ENCODE measurements at regions not wholly inside any gene's neighbourhood (a gene's known extent, or its start where the extent isn't known, plus 50 kb on each side); places are given as distances from the start of the nearest gene placed in this dataset.

DNA sequence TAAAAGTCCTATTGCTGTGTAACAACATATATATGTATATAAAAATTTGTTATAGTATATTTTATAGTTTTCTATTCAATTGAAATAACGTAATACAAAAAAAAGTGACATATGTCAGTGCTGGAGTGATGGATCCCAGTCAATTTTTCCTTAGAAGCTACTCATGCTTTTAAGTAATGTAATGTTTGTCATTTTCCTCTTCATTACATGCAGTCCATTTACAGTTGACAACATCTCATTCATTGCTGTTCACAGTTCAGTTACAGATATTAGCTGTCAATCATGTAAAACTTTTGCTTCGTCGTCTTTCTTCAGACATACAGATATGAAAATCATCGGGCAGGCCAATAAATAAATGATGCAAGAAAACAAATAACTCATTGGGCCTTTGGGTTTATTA is 525.1 kb upstream of the PRR20A start:
- TF ChIP-seq, protein P1, sequence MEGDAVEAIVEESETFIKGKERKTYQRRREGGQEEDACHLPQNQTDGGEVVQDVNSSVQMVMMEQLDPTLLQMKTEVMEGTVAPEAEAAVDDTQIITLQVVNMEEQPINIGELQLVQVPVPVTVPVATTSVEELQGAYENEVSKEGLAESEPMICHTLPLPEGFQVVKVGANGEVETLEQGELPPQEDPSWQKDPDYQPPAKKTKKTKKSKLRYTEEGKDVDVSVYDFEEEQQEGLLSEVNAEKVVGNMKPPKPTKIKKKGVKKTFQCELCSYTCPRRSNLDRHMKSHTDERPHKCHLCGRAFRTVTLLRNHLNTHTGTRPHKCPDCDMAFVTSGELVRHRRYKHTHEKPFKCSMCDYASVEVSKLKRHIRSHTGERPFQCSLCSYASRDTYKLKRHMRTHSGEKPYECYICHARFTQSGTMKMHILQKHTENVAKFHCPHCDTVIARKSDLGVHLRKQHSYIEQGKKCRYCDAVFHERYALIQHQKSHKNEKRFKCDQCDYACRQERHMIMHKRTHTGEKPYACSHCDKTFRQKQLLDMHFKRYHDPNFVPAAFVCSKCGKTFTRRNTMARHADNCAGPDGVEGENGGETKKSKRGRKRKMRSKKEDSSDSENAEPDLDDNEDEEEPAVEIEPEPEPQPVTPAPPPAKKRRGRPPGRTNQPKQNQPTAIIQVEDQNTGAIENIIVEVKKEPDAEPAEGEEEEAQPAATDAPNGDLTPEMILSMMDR (IDR thresholded peaks at IDR 0.05), result no peak
- TF ChIP-seq FOXK1 (CRISPR knock-in tag; IDR thresholded peaks at IDR 0.05) (no peak), IRF2 (CRISPR knock-in tag; IDR thresholded peaks at IDR 0.05; ENCODE audit: borderline replicate concordance, low read depth) (no peak), ZNF232 (CRISPR knock-in tag; IDR thresholded peaks at IDR 0.05) (no peak), GABPB1 (CRISPR knock-in tag; IDR thresholded peaks at IDR 0.05) (no peak)
- TF ChIP-seq, protein P2, sequence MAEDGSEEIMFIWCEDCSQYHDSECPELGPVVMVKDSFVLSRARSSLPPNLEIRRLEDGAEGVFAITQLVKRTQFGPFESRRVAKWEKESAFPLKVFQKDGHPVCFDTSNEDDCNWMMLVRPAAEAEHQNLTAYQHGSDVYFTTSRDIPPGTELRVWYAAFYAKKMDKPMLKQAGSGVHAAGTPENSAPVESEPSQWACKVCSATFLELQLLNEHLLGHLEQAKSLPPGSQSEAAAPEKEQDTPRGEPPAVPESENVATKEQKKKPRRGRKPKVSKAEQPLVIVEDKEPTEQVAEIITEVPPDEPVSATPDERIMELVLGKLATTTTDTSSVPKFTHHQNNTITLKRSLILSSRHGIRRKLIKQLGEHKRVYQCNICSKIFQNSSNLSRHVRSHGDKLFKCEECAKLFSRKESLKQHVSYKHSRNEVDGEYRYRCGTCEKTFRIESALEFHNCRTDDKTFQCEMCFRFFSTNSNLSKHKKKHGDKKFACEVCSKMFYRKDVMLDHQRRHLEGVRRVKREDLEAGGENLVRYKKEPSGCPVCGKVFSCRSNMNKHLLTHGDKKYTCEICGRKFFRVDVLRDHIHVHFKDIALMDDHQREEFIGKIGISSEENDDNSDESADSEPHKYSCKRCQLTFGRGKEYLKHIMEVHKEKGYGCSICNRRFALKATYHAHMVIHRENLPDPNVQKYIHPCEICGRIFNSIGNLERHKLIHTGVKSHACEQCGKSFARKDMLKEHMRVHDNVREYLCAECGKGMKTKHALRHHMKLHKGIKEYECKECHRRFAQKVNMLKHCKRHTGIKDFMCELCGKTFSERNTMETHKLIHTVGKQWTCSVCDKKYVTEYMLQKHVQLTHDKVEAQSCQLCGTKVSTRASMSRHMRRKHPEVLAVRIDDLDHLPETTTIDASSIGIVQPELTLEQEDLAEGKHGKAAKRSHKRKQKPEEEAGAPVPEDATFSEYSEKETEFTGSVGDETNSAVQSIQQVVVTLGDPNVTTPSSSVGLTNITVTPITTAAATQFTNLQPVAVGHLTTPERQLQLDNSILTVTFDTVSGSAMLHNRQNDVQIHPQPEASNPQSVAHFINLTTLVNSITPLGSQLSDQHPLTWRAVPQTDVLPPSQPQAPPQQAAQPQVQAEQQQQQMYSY (CRISPR knock-in tag; IDR thresholded peaks at IDR 0.05), result no peak
- TF ChIP-seq, protein P3, sequence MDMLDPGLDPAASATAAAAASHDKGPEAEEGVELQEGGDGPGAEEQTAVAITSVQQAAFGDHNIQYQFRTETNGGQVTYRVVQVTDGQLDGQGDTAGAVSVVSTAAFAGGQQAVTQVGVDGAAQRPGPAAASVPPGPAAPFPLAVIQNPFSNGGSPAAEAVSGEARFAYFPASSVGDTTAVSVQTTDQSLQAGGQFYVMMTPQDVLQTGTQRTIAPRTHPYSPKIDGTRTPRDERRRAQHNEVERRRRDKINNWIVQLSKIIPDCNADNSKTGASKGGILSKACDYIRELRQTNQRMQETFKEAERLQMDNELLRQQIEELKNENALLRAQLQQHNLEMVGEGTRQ (CRISPR knock-in tag; IDR thresholded peaks at IDR 0.05), result no peak
- TF ChIP-seq, protein P4, sequence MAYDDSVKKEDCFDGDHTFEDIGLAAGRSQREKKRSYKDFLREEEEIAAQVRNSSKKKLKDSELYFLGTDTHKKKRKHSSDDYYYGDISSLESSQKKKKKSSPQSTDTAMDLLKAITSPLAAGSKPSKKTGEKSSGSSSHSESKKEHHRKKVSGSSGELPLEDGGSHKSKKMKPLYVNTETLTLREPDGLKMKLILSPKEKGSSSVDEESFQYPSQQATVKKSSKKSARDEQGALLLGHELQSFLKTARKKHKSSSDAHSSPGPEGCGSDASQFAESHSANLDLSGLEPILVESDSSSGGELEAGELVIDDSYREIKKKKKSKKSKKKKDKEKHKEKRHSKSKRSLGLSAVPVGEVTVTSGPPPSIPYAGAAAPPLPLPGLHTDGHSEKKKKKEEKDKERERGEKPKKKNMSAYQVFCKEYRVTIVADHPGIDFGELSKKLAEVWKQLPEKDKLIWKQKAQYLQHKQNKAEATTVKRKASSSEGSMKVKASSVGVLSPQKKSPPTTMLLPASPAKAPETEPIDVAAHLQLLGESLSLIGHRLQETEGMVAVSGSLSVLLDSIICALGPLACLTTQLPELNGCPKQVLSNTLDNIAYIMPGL (CRISPR knock-in tag; IDR thresholded peaks at IDR 0.05), result no peak
- TF ChIP-seq, protein P5, sequence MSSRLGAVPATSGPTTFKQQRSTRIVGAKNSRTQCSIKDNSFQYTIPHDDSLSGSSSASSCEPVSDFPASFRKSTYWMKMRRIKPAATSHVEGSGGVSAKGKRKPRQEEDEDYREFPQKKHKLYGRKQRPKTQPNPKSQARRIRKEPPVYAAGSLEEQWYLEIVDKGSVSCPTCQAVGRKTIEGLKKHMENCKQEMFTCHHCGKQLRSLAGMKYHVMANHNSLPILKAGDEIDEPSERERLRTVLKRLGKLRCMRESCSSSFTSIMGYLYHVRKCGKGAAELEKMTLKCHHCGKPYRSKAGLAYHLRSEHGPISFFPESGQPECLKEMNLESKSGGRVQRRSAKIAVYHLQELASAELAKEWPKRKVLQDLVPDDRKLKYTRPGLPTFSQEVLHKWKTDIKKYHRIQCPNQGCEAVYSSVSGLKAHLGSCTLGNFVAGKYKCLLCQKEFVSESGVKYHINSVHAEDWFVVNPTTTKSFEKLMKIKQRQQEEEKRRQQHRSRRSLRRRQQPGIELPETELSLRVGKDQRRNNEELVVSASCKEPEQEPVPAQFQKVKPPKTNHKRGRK (CRISPR knock-in tag; IDR thresholded peaks at IDR 0.05; ENCODE audit: borderline replicate concordance), result no peak
- TF ChIP-seq, protein P6, sequence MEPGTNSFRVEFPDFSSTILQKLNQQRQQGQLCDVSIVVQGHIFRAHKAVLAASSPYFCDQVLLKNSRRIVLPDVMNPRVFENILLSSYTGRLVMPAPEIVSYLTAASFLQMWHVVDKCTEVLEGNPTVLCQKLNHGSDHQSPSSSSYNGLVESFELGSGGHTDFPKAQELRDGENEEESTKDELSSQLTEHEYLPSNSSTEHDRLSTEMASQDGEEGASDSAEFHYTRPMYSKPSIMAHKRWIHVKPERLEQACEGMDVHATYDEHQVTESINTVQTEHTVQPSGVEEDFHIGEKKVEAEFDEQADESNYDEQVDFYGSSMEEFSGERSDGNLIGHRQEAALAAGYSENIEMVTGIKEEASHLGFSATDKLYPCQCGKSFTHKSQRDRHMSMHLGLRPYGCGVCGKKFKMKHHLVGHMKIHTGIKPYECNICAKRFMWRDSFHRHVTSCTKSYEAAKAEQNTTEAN (CRISPR knock-in tag; IDR thresholded peaks at IDR 0.05), result no peak
